Adrenal gland (tissue), 9 donors: ENCODE measurements at regions not wholly inside any gene's neighbourhood (a gene's known extent, or its start where the extent isn't known, plus 50 kb on each side); places are given as distances from the start of the nearest gene placed in this dataset.

Experiments
- DNase-seq, 7 donors: peaks; one replicate each; pipeline ENCODE4 v3.0.0-alpha.2; 2019 to 2020
- H3K27ac ChIP-seq, 5 donors: fragments of 200-600 bp; sonication (generic) in 4 of 5; 1 replicate in 3 of 5; 2 replicates in 2 of 5; pipeline versions ENCODE4 v1.5.1 to v1.8.0; 2016 to 2020; ENCODE audit warnings: mild to moderate bottlenecking in 1 of 5
- H3K27me3 ChIP-seq: fragments of 200-600 bp; 2 replicates; pipeline ENCODE4 v1.8.0; 2021
- H3K36me3 ChIP-seq, 2 donors: fragments of 200-600 bp; replicated peaks in 1 of 2; 1 replicate in 1 of 2; 2 replicates in 1 of 2; pipeline versions ENCODE4 v1.5.1 to v1.8.0; 2018 to 2022
- H3K4me1 ChIP-seq, 2 donors: fragments of 200-600 bp; replicated peaks in 1 of 2; 1 replicate in 1 of 2; 2 replicates in 1 of 2; pipeline versions ENCODE4 v1.5.1 to v1.8.0; 2018 to 2021
- H3K4me3 ChIP-seq, 4 donors: fragments of 200-600 bp; sonication (generic) in 3 of 4; one replicate each; pipeline ENCODE4 v1.5.1; 2016 to 2018
- H3K9me3 ChIP-seq, 3 donors: fragments of 200-600 bp; sonication (generic) in 1 of 3; replicated peaks in 1 of 3; 1 replicate in 2 of 3; 2 replicates in 1 of 3; pipeline versions ENCODE4 v1.5.1 to v1.8.0; 2016 to 2021
- CTCF ChIP-seq, 6 experiments: fragments of 450-650 bp in 4 of 6; fragments of 200-600 bp in 2 of 6; sonication (generic) in 1 of 6; IDR thresholded peaks; 1 replicate in 5 of 6; 2 replicates in 1 of 6; pipeline versions ENCODE4 v1.5.1 to v1.8.0; 2016 to 2021; ENCODE audit warnings: antibody characterized with exemption in 6 of 6, mild to moderate bottlenecking in 2 of 6, moderate library complexity in 1 of 6
- POLR2A ChIP-seq, 2 donors: fragments of 450-650 bp; IDR thresholded peaks; one replicate each; pipeline ENCODE4 v1.6.1; 2017; ENCODE audit warnings: antibody characterized with exemption in 2 of 2, mild to moderate bottlenecking in 2 of 2, moderate library complexity in 1 of 2
- WGBS, 4 donors: extraction: QIAGEN DNeasy Blood & Tissue Kit in 2 of 4; methylation state at CpG; one replicate each; pipeline versions ENCODE4 v1.1.5 to v1.1.7; 2013 to 2017; 5-methylcytosine and 5-hydroxymethylcytosine counted together
- intact Hi-C, 2 donors: fragments of 100-400 bp; cut with DNase I; formaldehyde crosslinking; loops; one replicate each; pipeline versions ENCODE4 v1.14.1 to v1.15.0; 2022 to 2023
- donor health status: healthy with polysubstance abuse.
- donor health status: Bipolar disorder and iron deficiency.
- donor health status: DM: yes; HTN: yes; CAD: no.
- donor health status: DM: no; HTN: no; CAD: no.
- donor health status: DM: no; HTN: no; CAD: no.

- no peaks in the 10 kb centered on the region for H3K36me3 ChIP-seq
- no peak for DNase-seq
- H3K4me3 ChIP-seq = no peak overlapping the region
- 38 to 46% (median 43%) methylated on average over 2 of the region's 2 CpGs for WGBS, 4 donors
- H3K9me3 ChIP-seq = no peaks in the 10 kb centered on the region
- H3K27me3 ChIP-seq = no peaks in the 10 kb centered on the region
- intact Hi-C loops = no loop called here
- peak overlapping the region in 2 of 5 donors; percentile 10 to 54 for H3K27ac ChIP-seq
- TF ChIP-seq POLR2A (IDR thresholded peaks at IDR 0.05) (no peak), CTCF (IDR thresholded peaks at IDR 0.05) (no peak)
- H3K4me1 ChIP-seq = peaks cover 13 to 17% of the 10 kb centered on the region in 2 donors
Observed at GRCh38 chr4:41394481-41394894, 137.8 kb downstream of the UCHL1 start.

GRCh38 chr4:41396214-41396613, 139.5 kb downstream of the UCHL1 start:
- no peak overlapping the region for H3K4me3 ChIP-seq

GRCh38 chr4:41396869-41397268, 140.1 kb downstream of the UCHL1 start:
- intact Hi-C loops = no loop called here
- 83 to 90% (median 85%) methylated on average over 2 of the region's 2 CpGs for WGBS, 4 donors
- H3K9me3 ChIP-seq = no peaks in the 10 kb centered on the region
- DNase-seq = no peak
- H3K4me3 ChIP-seq = no peak overlapping the region
- H3K27ac ChIP-seq = no peak overlapping the region
- H3K27me3 ChIP-seq = no peaks in the 10 kb centered on the region
- H3K4me1 ChIP-seq = peaks cover 13 to 17% of the 10 kb centered on the region in 2 donors
- no peaks in the 10 kb centered on the region for H3K36me3 ChIP-seq
- no peak for TF ChIP-seq CTCF (IDR thresholded peaks at IDR 0.05)
- TF ChIP-seq POLR2A (IDR thresholded peaks at IDR 0.05) = no peak

More at GRCh38 chr4:41396214-41396613, 139.5 kb downstream of the UCHL1 start:
- Histone ChIP-seq H3K36me3 (no peaks in the 10 kb centered on the region), H3K4me1 (peaks cover 13 to 17% of the 10 kb centered on the region in 2 donors), H3K27me3 (no peaks in the 10 kb centered on the region), H3K27ac (peak overlapping the region in 1 of 5 donors; percentile 4), H3K9me3 (no peaks in the 10 kb centered on the region)
- intact Hi-C loops = no loop called here
- DNase-seq = peak in 1 of 7 donors; percentile 34
- 28 to 48% (median 44%) methylated on average over 2 of the region's 2 CpGs for WGBS, 4 donors
- TF ChIP-seq CTCF (IDR thresholded peaks at IDR 0.05) (no peak), POLR2A (IDR thresholded peaks at IDR 0.05) (no peak)

- no peaks in the 10 kb centered on the region for H3K36me3 ChIP-seq
- no peaks in the 10 kb centered on the region for H3K9me3 ChIP-seq
- TF ChIP-seq CTCF (IDR thresholded peaks at IDR 0.05) = no peak
- peaks cover 13 to 16% of the 10 kb centered on the region in 2 donors for H3K4me1 ChIP-seq
- no peak overlapping the region for H3K4me3 ChIP-seq
- no peak for DNase-seq
- WGBS, 4 donors = 78 to 90% (median 81%) methylated on average over 1 of the region's 1 CpG
- intact Hi-C loops = no loop called here
- H3K27me3 ChIP-seq = no peaks in the 10 kb centered on the region
- H3K27ac ChIP-seq = no peak overlapping the region
Observed at GRCh38 chr4:41399231-41399630, 138.7 kb upstream of the LIMCH1 start.
